Activated naive CD8-positive, alpha-beta T cell treated with anti-CD3 and anti-CD28 coated beads, Interleukin-2, amount 10 ng/mL, durations not matched to agents 7 days and 5 days (primary cell): ENCODE measurements at regions not wholly inside any gene's neighbourhood (a gene's known extent, or its start where the extent isn't known, plus 50 kb on each side); places are given as distances from the start of the nearest gene placed in this dataset.
"Not testable (repeated sequence)": the region's sequence is repeated elsewhere in the genome, so short reads cannot be mapped to it uniquely, and the experiment has no call there.

Experiments
- ATAC-seq: fragments of 150-1000 bp; cut with Tn5 transposase; one replicate; pipeline ENCODE4 v1.10.0; 2021; ENCODE audit warnings: low read depth, moderate library complexity
- POLR2A ChIA-PET: fragments of 350-600 bp; sonication (Branson Sonifier 250); formaldehyde crosslinking; loops from one replicate; lab custom pipeline; 2021; ENCODE audit warnings: antibody characterized with exemption; lab: Charles Lee
- DNase-seq: peaks from one replicate; pipeline ENCODE4 v3.0.0; 2021
- H3K27ac Mint-ChIP-seq: one replicate; pipeline ENCODE4 v1.8.0; 2022; ENCODE audit warnings: mild to moderate bottlenecking, mixed read lengths
- H3K27me3 Mint-ChIP-seq: one replicate; pipeline ENCODE4 v1.8.0; 2022; ENCODE audit warnings: mild to moderate bottlenecking, moderate library complexity, mixed read lengths
- H3K36me3 Mint-ChIP-seq: one replicate; pipeline ENCODE4 v1.8.0; 2021; ENCODE audit warnings: mild to moderate bottlenecking, mixed read lengths
- H3K4me1 Mint-ChIP-seq: one replicate; pipeline ENCODE4 v1.8.0; 2021; ENCODE audit warnings: mixed read lengths
- H3K4me3 Mint-ChIP-seq: one replicate; pipeline ENCODE4 v1.8.0; 2022; ENCODE audit warnings: mild to moderate bottlenecking, moderate library complexity, mixed read lengths
- H3K9me3 Mint-ChIP-seq: one replicate; pipeline ENCODE4 v1.8.0; 2021; ENCODE audit warnings: mixed read lengths

GRCh38 chr6:112682071-112682470 is 334.9 kb downstream of the RFPL4B start:
- Mint-ChIP-seq H3K27me3 (no peaks in the 10 kb centered on the region), H3K9me3 (no peaks in the 10 kb centered on the region), H3K4me3 (no peak overlapping the region), H3K27ac (no peak overlapping the region), H3K36me3 (no peaks in the 10 kb centered on the region), H3K4me1 (no peaks in the 10 kb centered on the region)
- ATAC-seq (no peak), DNase-seq (no peak)
- POLR2A ChIA-PET: no interaction called here

DNA sequence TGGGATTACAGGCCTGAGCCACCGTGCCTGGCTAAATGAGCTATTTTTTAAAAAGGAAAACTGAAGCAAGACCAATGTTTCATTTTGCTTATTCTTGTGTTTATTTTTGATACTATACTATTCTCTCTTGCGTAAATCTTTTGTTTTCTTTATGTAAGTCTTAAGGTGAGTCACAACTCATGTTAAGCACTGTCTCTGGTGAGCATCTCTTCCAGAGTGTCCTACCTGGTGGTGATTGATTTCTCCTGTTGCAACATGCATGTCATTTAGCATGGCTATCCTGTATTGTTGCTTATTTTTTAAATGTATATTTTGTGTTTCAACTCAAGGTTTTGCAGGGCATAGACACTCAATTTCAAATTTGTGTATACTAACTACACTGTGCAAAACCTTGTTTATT is 336.0 kb downstream of the RFPL4B start:
- Mint-ChIP-seq H3K4me1 (no peaks in the 10 kb centered on the region), H3K9me3 (no peaks in the 10 kb centered on the region), H3K27ac (no peak overlapping the region), H3K36me3 (no peaks in the 10 kb centered on the region), H3K4me3 (no peak overlapping the region), H3K27me3 (no peaks in the 10 kb centered on the region)
- ATAC-seq (no peak), DNase-seq (no peak)
- POLR2A ChIA-PET: no interaction called here

- H3K27me3 Mint-ChIP-seq: no peaks in the 10 kb centered on the region
- H3K4me3 Mint-ChIP-seq: no peak overlapping the region
- no peak overlapping the region for H3K27ac Mint-ChIP-seq
- H3K36me3 Mint-ChIP-seq: no peaks in the 10 kb centered on the region
- ATAC-seq (no peak), DNase-seq (no peak)
- POLR2A ChIA-PET: no interaction called here
- H3K4me1 Mint-ChIP-seq: peaks cover 2% of the 10 kb centered on the region
- H3K9me3 Mint-ChIP-seq: no peaks in the 10 kb centered on the region
These were observed 336.8 kb downstream of the RFPL4B start for GRCh38 chr6:112683926-112684325.

DNA sequence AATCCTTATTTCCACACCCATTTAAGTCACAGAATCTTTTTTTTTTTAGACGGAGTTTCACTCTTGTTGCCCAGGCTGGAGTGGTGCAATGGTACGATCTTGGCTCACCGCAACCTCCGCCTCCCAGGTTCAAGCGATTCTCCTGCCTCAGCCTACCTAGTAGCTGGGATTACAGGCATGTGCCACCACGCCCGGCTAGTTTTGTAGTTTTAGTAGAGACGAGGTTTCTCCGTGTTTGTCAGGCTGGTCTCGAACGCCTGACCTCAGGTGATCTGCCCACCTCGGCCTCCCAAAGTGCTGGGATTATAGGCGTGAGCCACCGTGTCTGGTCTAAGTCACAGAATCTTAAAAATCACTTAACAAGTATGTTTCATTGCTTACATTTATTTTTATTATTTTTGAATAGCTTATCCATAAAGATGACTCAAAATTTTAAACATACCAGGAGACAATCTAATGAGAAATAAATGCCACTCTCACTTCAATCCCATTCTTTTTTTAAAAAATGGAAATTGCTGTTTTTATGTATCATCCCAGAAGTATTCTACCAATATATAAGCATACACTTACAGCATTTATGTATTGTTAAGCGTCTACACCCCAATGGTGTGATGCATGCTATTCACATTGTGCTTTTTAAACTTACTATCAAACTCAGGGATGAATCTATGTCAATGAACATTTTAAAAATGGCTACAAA is 338.5 kb downstream of the RFPL4B start:
- POLR2A ChIA-PET, H3K36me3 Mint-ChIP-seq, DNase-seq, H3K27me3 Mint-ChIP-seq, H3K9me3 Mint-ChIP-seq, H3K4me1 Mint-ChIP-seq, ATAC-seq, H3K4me3 Mint-ChIP-seq, H3K27ac Mint-ChIP-seq: not testable (repeated sequence)

DNA sequence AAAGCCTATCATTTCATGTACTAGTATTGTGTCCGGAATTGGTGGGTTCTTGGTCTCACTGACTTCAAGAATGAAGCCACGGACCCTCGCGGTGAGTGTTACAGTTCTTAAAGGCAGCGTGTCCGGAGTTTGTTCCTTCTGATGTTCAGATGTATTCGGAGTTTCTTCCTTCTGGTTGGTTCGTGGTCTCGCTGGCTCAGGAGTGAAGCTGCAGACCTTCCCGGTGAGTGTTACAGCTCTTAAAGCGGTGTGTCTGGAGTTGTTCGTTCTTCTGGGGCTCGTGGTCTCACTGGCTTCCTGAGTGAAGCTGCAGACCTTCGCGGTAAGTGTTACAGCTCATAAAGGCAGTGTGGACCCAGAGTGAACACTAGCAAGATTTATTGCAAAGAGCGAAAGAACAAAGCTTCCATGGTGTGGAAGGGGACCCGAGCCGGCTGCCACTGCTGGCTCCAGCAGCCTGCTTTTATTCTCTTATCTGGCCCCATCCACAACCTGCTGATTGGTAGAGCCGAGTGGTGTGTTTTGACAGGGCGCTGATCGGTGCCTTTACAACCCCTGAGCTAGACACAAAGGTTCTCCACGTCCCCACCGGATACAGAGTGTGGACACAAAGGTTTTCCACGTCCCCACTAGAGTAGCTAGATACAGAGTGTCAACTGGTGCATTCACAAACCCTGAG is 341.5 kb downstream of the RFPL4B start:
- ATAC-seq, H3K36me3 Mint-ChIP-seq, H3K27me3 Mint-ChIP-seq, POLR2A ChIA-PET, H3K9me3 Mint-ChIP-seq, H3K4me1 Mint-ChIP-seq, DNase-seq, H3K4me3 Mint-ChIP-seq, H3K27ac Mint-ChIP-seq: not testable (repeated sequence)

GRCh38 chr6:112689183-112689858 is 342.2 kb downstream of the RFPL4B start:
- H3K4me1 Mint-ChIP-seq, ATAC-seq, POLR2A ChIA-PET, H3K27ac Mint-ChIP-seq, H3K9me3 Mint-ChIP-seq, H3K27me3 Mint-ChIP-seq, H3K4me3 Mint-ChIP-seq, DNase-seq, H3K36me3 Mint-ChIP-seq: not testable (repeated sequence)

DNA sequence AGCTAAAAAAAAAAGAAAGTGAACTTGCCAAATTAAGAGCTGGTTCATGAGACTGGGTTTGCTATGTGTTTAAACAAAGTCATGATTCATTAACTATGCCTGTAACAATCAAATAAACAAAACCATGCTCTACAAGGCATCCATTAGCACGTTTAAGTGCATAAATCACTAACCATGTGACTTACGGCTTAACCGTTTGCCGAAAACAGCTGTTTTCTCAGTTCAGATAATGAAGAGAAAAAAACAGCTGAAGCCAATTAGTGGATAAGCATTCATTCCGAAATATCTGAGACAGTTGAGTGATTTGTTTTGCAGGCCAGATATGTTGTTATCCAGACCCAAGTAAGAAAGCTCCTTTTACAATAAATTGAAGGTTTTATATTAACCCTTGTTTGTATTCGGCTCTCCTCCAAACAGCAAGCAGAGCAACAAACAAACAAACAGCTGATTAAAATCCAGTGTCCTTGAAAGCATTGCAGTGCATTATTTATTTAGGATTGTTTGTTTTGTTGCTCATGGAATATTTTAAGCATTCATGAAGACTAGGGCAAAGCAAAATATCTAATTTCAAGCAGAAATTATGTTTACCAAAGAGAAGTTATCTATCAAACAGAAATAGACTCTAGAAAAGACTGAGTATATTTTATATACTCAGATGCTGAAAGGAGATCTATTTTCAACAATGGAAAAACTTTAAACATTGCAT is 343.5 kb downstream of the RFPL4B start:
- POLR2A ChIA-PET: no interaction called here
- peaks cover 2% of the 10 kb centered on the region for H3K4me1 Mint-ChIP-seq

GRCh38 chr6:112691289-112691688 is 344.2 kb downstream of the RFPL4B start:
- no peaks in the 10 kb centered on the region for H3K36me3 Mint-ChIP-seq
- ATAC-seq (no peak), DNase-seq (no peak)
- no peaks in the 10 kb centered on the region for H3K9me3 Mint-ChIP-seq
- peaks cover 2% of the 10 kb centered on the region for H3K27me3 Mint-ChIP-seq
- H3K4me3 Mint-ChIP-seq: no peak overlapping the region
- no peak overlapping the region for H3K27ac Mint-ChIP-seq
- peaks cover 2% of the 10 kb centered on the region for H3K4me1 Mint-ChIP-seq
- POLR2A ChIA-PET: no interaction called here

More for the DNA sequence above, 343.5 kb downstream of the RFPL4B start:
- Mint-ChIP-seq H3K27ac (no peak overlapping the region), H3K9me3 (no peaks in the 10 kb centered on the region), H3K27me3 (peaks cover 2% of the 10 kb centered on the region), H3K36me3 (no peaks in the 10 kb centered on the region), H3K4me3 (no peak overlapping the region)
- DNase-seq: no peak
- ATAC-seq: no peak

- Mint-ChIP-seq H3K4me1 (no peaks in the 10 kb centered on the region), H3K27ac (no peak overlapping the region), H3K4me3 (no peak overlapping the region), H3K27me3 (peaks cover 2% of the 10 kb centered on the region), H3K36me3 (no peaks in the 10 kb centered on the region), H3K9me3 (no peaks in the 10 kb centered on the region)
- ATAC-seq: no peak
- POLR2A ChIA-PET: no interaction called here
- no peak for DNase-seq
These were observed 347.9 kb downstream of the RFPL4B start for GRCh38 chr6:112695001-112695400.

DNA sequence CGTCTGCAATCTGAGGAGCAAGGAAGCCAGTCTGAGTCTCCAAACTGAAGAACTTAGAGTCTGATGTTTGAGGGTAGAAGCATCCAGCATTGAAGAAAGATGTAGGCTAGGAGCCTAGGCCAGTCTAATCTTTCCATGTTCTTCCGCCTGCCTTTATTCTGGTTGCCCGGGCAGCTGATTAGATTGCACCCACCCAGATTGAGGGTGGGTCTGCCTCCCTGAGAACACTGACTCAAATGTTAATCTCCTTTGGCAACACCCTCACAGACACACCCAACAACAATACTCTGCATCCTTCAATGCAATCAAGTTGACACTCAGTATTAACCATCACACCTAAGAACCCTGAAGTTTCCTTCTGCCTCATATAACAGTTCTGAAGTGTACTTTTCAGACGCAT is 350.1 kb downstream of the RFPL4B start:
- Mint-ChIP-seq H3K4me1 (no peaks in the 10 kb centered on the region), H3K27me3 (no peaks in the 10 kb centered on the region), H3K27ac (no peak overlapping the region), H3K36me3 (no peaks in the 10 kb centered on the region), H3K9me3 (peaks cover 2% of the 10 kb centered on the region), H3K4me3 (no peak overlapping the region)
- ATAC-seq (no peak), DNase-seq (no peak)
- POLR2A ChIA-PET: interaction anchor here (0.6 kb wide), 1 partner anchor 1874 kb away, joined by 4 read pairs; no protein-coding TSS in a partner anchor

- DNase-seq (no peak), ATAC-seq (no peak)
- Mint-ChIP-seq H3K27me3 (no peaks in the 10 kb centered on the region), H3K9me3 (peaks cover 2% of the 10 kb centered on the region), H3K4me3 (no peak overlapping the region), H3K36me3 (no peaks in the 10 kb centered on the region), H3K27ac (no peak overlapping the region), H3K4me1 (no peaks in the 10 kb centered on the region)
- POLR2A ChIA-PET: no interaction called here
These were observed 354.1 kb downstream of the RFPL4B start for GRCh38 chr6:112701201-112701600.

DNA sequence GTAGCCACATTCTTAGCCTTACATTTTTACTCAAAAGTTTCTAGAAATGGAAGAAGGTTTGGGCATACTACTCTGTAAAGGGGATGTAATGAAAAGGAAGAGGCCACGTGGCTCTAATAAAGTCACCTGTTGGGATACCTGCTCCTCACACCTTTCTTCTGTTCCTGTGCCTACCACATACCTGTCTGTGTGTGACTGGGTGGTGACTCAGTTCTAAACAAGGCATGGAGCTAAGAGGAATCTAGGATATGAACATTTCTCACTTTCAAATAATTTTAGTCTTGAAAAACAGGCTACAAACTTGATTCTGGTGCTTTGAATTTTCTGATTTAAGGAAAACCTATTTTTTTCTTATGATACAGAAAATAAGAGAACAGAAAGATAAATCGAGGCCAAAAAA is 363.6 kb downstream of the RFPL4B start:
- POLR2A ChIA-PET: no interaction called here
- ATAC-seq (no peak), DNase-seq (no peak)
- H3K4me3 Mint-ChIP-seq: no peak overlapping the region
- no peaks in the 10 kb centered on the region for H3K4me1 Mint-ChIP-seq
- H3K27me3 Mint-ChIP-seq: no peaks in the 10 kb centered on the region
- H3K9me3 Mint-ChIP-seq: no peaks in the 10 kb centered on the region
- no peak overlapping the region for H3K27ac Mint-ChIP-seq
- H3K36me3 Mint-ChIP-seq: no peaks in the 10 kb centered on the region

GRCh38 chr6:112713402-112713801 is 366.3 kb downstream of the RFPL4B start:
- H3K27ac Mint-ChIP-seq: no peak overlapping the region
- peaks cover 1% of the 10 kb centered on the region for H3K9me3 Mint-ChIP-seq
- H3K4me3 Mint-ChIP-seq: no peak overlapping the region
- no peak for DNase-seq
- H3K27me3 Mint-ChIP-seq: no peaks in the 10 kb centered on the region
- no peaks in the 10 kb centered on the region for H3K36me3 Mint-ChIP-seq
- H3K4me1 Mint-ChIP-seq: no peaks in the 10 kb centered on the region
- POLR2A ChIA-PET: no interaction called here
- ATAC-seq: no peak
